ENCODE measurements at regions not wholly inside any gene's neighbourhood (a gene's known extent, or its start where the extent isn't known, plus 50 kb on each side); places are given as distances from the start of the nearest gene placed in this dataset.

GRCh38 chr13:87123987-87124784 is 547.0 kb upstream of the SLITRK5 start:
- H4K20me1 ChIP-seq (ENCODE audit: insufficient read depth, low read length), result no peaks in the 10 kb centered on the region
- H3K9ac ChIP-seq (ENCODE audit: low read length), result no peak overlapping the region
- no peak for DNase-seq
- no peaks in the 10 kb centered on the region for H3K36me3 ChIP-seq (replicated peaks; ENCODE audit: insufficient read depth, low read length)
- H2AFZ ChIP-seq (ENCODE audit: low read length), result no peak overlapping the region
- no peaks in the 10 kb centered on the region for H3K9me3 ChIP-seq (replicated peaks; ENCODE audit: insufficient read depth, low read length)
- no peaks in the 10 kb centered on the region for H3F3A ChIP-seq (ENCODE audit: insufficient read depth, low read length)
- H3K4me2 ChIP-seq (ENCODE audit: low read depth, low read length), result no peak overlapping the region
- H3K4me3 ChIP-seq (ENCODE audit: low read length), result no peak overlapping the region
- TF ChIP-seq EZH2 (optimal IDR thresholded peaks at IDR 0.05; ENCODE audit: low read depth, low read length) (no peak), EZH2phosphoT487 (IDR thresholded peaks at IDR 0.05; ENCODE audit: low read length) (no peak), CTCF (IDR thresholded peaks at IDR 0.05; ENCODE audit: low read length) (no peak)
- H3K4me1 ChIP-seq (ENCODE audit: low read length), result no peaks in the 10 kb centered on the region
- no peaks in the 10 kb centered on the region for H3K27me3 ChIP-seq (replicated peaks; ENCODE audit: insufficient read depth, low read length)
- H3K27ac ChIP-seq (ENCODE audit: low read length), result no peak overlapping the region
- H3K9me2 ChIP-seq (replicated peaks; ENCODE audit: insufficient read depth, low read length), result no peaks in the 10 kb centered on the region
- no peaks in the 10 kb centered on the region for H3K79me2 ChIP-seq (ENCODE audit: low read length)

- Histone ChIP-seq H3K9me2 (replicated peaks; ENCODE audit: insufficient read depth, low read length) (no peaks in the 10 kb centered on the region), H3K9ac (ENCODE audit: low read length) (no peak overlapping the region), H3K4me2 (ENCODE audit: low read depth, low read length) (no peak overlapping the region), H2AFZ (ENCODE audit: low read length) (no peak overlapping the region), H3F3A (ENCODE audit: insufficient read depth, low read length) (no peaks in the 10 kb centered on the region), H3K36me3 (replicated peaks; ENCODE audit: insufficient read depth, low read length) (no peaks in the 10 kb centered on the region), H3K4me3 (ENCODE audit: low read length) (no peak overlapping the region), H4K20me1 (ENCODE audit: insufficient read depth, low read length) (no peaks in the 10 kb centered on the region), H3K4me1 (ENCODE audit: low read length) (no peaks in the 10 kb centered on the region), H3K9me3 (replicated peaks; ENCODE audit: insufficient read depth, low read length) (no peaks in the 10 kb centered on the region), H3K79me2 (ENCODE audit: low read length) (no peaks in the 10 kb centered on the region), H3K27ac (ENCODE audit: low read length) (no peak overlapping the region), H3K27me3 (replicated peaks; ENCODE audit: insufficient read depth, low read length) (no peaks in the 10 kb centered on the region)
- TF ChIP-seq EZH2 (optimal IDR thresholded peaks at IDR 0.05; ENCODE audit: low read depth, low read length) (no peak), EZH2phosphoT487 (IDR thresholded peaks at IDR 0.05; ENCODE audit: low read length) (no peak), CTCF (IDR thresholded peaks at IDR 0.05; ENCODE audit: low read length) (no peak)
- DNase-seq, result no peak
Measured at GRCh38 chr13:87124785-87125074, 546.4 kb upstream of the SLITRK5 start.

GRCh38 chr13:87128036-87128435 is 543.1 kb upstream of the SLITRK5 start:
- H3K9me2 ChIP-seq (replicated peaks; ENCODE audit: insufficient read depth, low read length), result no peaks in the 10 kb centered on the region
- H2AFZ ChIP-seq (ENCODE audit: low read length), result no peak overlapping the region
- H3K36me3 ChIP-seq (replicated peaks; ENCODE audit: insufficient read depth, low read length), result no peaks in the 10 kb centered on the region
- TF ChIP-seq EZH2phosphoT487 (IDR thresholded peaks at IDR 0.05; ENCODE audit: low read length) (no peak), EZH2 (optimal IDR thresholded peaks at IDR 0.05; ENCODE audit: low read depth, low read length) (no peak), CTCF (IDR thresholded peaks at IDR 0.05; ENCODE audit: low read length) (no peak)
- H3F3A ChIP-seq (ENCODE audit: insufficient read depth, low read length), result no peaks in the 10 kb centered on the region
- DNase-seq, result no peak
- H3K27me3 ChIP-seq (replicated peaks; ENCODE audit: insufficient read depth, low read length), result no peaks in the 10 kb centered on the region
- no peak overlapping the region for H3K4me3 ChIP-seq (ENCODE audit: low read length)
- no peak overlapping the region for H3K4me2 ChIP-seq (ENCODE audit: low read depth, low read length)
- H3K79me2 ChIP-seq (ENCODE audit: low read length), result no peaks in the 10 kb centered on the region
- no peaks in the 10 kb centered on the region for H3K9me3 ChIP-seq (replicated peaks; ENCODE audit: insufficient read depth, low read length)
- H4K20me1 ChIP-seq (ENCODE audit: insufficient read depth, low read length), result no peaks in the 10 kb centered on the region
- no peak overlapping the region for H3K27ac ChIP-seq (ENCODE audit: low read length)
- no peaks in the 10 kb centered on the region for H3K4me1 ChIP-seq (ENCODE audit: low read length)
- no peak overlapping the region for H3K9ac ChIP-seq (ENCODE audit: low read length)

Data from MM.1S (cell line).